ENCODE measurements at regions not wholly inside any gene's neighbourhood (a gene's known extent, or its start where the extent isn't known, plus 50 kb on each side); places are given as distances from the start of the nearest gene placed in this dataset.

GRCh38 chr7:20038676-20039075, 178.5 kb downstream of the MACC1 start:
- intact Hi-C loops (cut with DNase I; ENCODE audit: low total_unique reads) = no loop called here
- WGBS, 5 donors = 85 to 93% (median 91%) methylated on average over 2 of the region's 2 CpGs

GRCh38 chr7:20035279-20035875, 181.8 kb downstream of the MACC1 start:
- Histone ChIP-seq H3K36me3 (no peaks in the 10 kb centered on the region), H3K27ac (no peak overlapping the region), H3K27me3 (no peaks in the 10 kb centered on the region), H3K4me3 (no peak overlapping the region), H3K4me1 (no peaks in the 10 kb centered on the region), H3K9me3 (no peaks in the 10 kb centered on the region)
- intact Hi-C loops (cut with DNase I; ENCODE audit: low total_unique reads) = no loop called here
- WGBS, 5 donors = 83 to 96% (median 86%) methylated on average over 4 to 5 of the region's 5 CpGs
- no peak for DNase-seq
- TF ChIP-seq POLR2A (IDR thresholded peaks at IDR 0.05) = no peak
- no peak for TF ChIP-seq POLR2AphosphoS5 (IDR thresholded peaks at IDR 0.05)
- TF ChIP-seq EP300 (IDR thresholded peaks at IDR 0.05) = no peak
- no peak for TF ChIP-seq CTCF (IDR thresholded peaks at IDR 0.05)

More at GRCh38 chr7:20038676-20039075, 178.5 kb downstream of the MACC1 start:
- no peaks in the 10 kb centered on the region for H3K4me1 ChIP-seq
- no peaks in the 10 kb centered on the region for H3K36me3 ChIP-seq
- TF ChIP-seq EP300 (IDR thresholded peaks at IDR 0.05) = no peak
- H3K9me3 ChIP-seq = no peaks in the 10 kb centered on the region
- H3K27ac ChIP-seq = no peak overlapping the region
- H3K27me3 ChIP-seq = no peaks in the 10 kb centered on the region
- no peak for DNase-seq
- H3K4me3 ChIP-seq = no peak overlapping the region

GRCh38 chr7:20033621-20034400, 183.4 kb downstream of the MACC1 start:
- Histone ChIP-seq H3K4me3 (no peak overlapping the region), H3K9me3 (no peaks in the 10 kb centered on the region), H3K27me3 (no peaks in the 10 kb centered on the region), H3K4me1 (no peaks in the 10 kb centered on the region), H3K36me3 (no peaks in the 10 kb centered on the region), H3K27ac (no peak overlapping the region)
- 66 to 81% (median 79%) methylated on average over 4 of the region's 4 CpGs for WGBS, 5 donors
- no peak for DNase-seq
- intact Hi-C loops (cut with DNase I; ENCODE audit: low total_unique reads) = no loop called here
- no peak for TF ChIP-seq EP300 (IDR thresholded peaks at IDR 0.05)
- TF ChIP-seq CTCF (IDR thresholded peaks at IDR 0.05) = no peak
- TF ChIP-seq POLR2A (IDR thresholded peaks at IDR 0.05) = no peak
- no peak for TF ChIP-seq POLR2AphosphoS5 (IDR thresholded peaks at IDR 0.05)

- TF ChIP-seq EP300 (IDR thresholded peaks at IDR 0.05) (no peak), POLR2A (IDR thresholded peaks at IDR 0.05) (no peak), CTCF (IDR thresholded peaks at IDR 0.05) (no peak), POLR2AphosphoS5 (IDR thresholded peaks at IDR 0.05) (no peak)
- no peaks in the 10 kb centered on the region for H3K4me1 ChIP-seq
- DNase-seq = no peak
- 82 to 98% (median 88%) methylated on average over 1 of the region's 1 CpG for WGBS, 5 donors
- H3K9me3 ChIP-seq = no peaks in the 10 kb centered on the region
- intact Hi-C loops (cut with DNase I; ENCODE audit: low total_unique reads) = no loop called here
- H3K36me3 ChIP-seq = no peaks in the 10 kb centered on the region
- H3K4me3 ChIP-seq = no peak overlapping the region
- no peak overlapping the region for H3K27ac ChIP-seq
- no peaks in the 10 kb centered on the region for H3K27me3 ChIP-seq
Observed at GRCh38 chr7:20032741-20033140, 184.4 kb downstream of the MACC1 start.

GRCh38 chr7:20030915-20031362, 186.2 kb downstream of the MACC1 start:
- no peaks in the 10 kb centered on the region for H3K4me1 ChIP-seq
- intact Hi-C loops (cut with DNase I; ENCODE audit: low total_unique reads) = no loop called here
- no peak overlapping the region for H3K4me3 ChIP-seq
- no peaks in the 10 kb centered on the region for H3K36me3 ChIP-seq
- no peak for DNase-seq
- no peaks in the 10 kb centered on the region for H3K9me3 ChIP-seq
- no peaks in the 10 kb centered on the region for H3K27me3 ChIP-seq
- TF ChIP-seq CTCF (IDR thresholded peaks at IDR 0.05) (no peak), POLR2A (IDR thresholded peaks at IDR 0.05) (no peak), EP300 (IDR thresholded peaks at IDR 0.05) (no peak), POLR2AphosphoS5 (IDR thresholded peaks at IDR 0.05) (no peak)
- no peak overlapping the region for H3K27ac ChIP-seq

Data from stomach (tissue), 8 donors.